ENCODE measurements at regions not wholly inside any gene's neighbourhood (a gene's known extent, or its start where the extent isn't known, plus 50 kb on each side); places are given as distances from the start of the nearest gene placed in this dataset.

DNA sequence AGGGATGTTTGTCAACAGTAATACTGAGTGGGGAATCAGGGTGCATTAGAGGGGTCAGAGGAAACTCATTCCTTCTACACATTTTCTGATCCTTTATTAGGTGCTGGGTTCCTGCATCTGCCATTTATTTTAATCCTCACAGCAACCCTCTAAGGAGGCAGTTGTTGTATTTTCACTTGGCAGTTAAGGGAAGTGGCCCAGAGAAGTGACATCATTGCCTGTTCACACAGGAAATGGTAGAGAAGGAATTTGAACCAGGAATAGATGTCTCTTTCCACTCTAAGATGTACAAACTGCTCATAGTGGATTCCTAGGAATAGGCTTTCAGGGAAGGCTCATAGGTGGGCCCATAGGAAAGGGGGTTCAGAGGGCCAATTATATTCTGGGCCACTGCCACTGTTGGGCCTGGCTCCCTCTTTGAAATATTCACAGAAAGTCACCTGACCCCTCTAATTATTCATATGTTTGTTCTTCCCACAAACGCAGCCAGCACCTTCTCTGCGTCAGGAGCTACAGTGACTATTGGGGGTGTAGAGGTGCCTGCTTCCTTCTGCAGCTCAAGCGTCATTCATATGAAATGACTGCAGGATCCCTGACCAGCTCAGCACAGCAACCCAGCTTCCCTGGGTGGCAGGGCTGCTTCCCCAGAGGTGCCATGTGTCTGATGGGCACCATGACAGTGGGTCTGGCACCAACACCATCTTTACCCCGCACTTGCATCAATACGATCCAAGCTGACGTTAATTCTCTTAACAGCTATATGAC is 163.9 kb upstream of the SMAD3 start:
- Histone ChIP-seq H3K27ac (ENCODE audit: low read depth, low read length) (no peak overlapping the region), H3K4me1 (ENCODE audit: insufficient read depth, low read length) (peaks cover 4% of the 10 kb centered on the region), H3K36me3 (ENCODE audit: insufficient read depth, low read length) (no peaks in the 10 kb centered on the region), H3K9me3 (ENCODE audit: low read length) (no peaks in the 10 kb centered on the region), H3K27me3 (ENCODE audit: control insufficient read depth in 1 of 2, insufficient read depth in 2 of 2, low read length in 2 of 2) (no peaks in the 10 kb centered on the region), H3K9ac (ENCODE audit: low read length) (no peak overlapping the region), H3K4me3 (ENCODE audit: low read depth in 1 of 2, low read length in 2 of 2) (no peak overlapping the region)

DNA sequence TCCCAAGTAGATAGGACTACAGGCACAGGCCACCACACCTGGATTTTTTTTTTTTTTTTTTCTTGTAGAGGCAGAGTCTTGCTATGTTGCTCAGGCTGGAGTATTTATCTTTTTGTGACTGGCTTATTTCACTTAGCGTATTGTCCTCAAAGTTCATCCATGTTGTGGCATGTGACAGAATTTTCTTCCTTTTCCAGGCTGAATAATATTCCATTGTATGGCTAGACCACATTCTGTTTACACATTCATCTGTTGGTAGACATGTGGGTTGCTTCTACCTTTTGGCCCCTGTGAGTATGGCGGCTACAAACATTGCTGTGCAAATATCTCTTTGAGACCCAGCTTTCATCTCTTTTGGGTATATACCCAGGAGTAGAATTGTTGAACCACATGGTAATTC is 160.2 kb upstream of the SMAD3 start:
- Histone ChIP-seq H3K36me3 (ENCODE audit: insufficient read depth, low read length) (no peaks in the 10 kb centered on the region), H3K9ac (ENCODE audit: low read length) (no peak overlapping the region), H3K4me3 (ENCODE audit: low read depth in 1 of 2, low read length in 2 of 2) (no peak overlapping the region), H3K9me3 (ENCODE audit: low read length) (no peaks in the 10 kb centered on the region), H3K27ac (ENCODE audit: low read depth, low read length) (no peak overlapping the region), H3K27me3 (ENCODE audit: control insufficient read depth in 1 of 2, insufficient read depth in 2 of 2, low read length in 2 of 2) (no peaks in the 10 kb centered on the region), H3K4me1 (ENCODE audit: insufficient read depth, low read length) (peaks cover 26% of the 10 kb centered on the region)

DNA sequence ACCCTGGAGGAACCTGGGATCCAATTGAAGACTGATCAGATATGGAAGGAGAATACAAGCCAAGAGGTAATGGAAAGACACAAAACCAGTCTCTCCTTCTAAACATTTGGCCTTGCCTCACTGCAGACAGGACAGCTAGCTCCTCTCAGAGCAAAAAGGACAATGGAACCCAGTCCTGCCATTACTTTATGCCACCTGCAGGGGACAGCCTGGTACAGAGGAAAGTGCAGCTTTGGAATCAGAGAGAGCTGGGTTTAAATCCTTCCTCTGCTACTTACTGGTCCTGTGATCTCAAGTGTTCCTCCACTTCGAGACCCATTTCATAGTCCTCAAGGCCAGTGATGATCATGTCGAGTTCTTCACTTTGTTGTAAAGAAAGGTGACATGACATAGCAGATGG is 159.4 kb upstream of the SMAD3 start:
- Histone ChIP-seq H3K9me3 (ENCODE audit: low read length) (no peaks in the 10 kb centered on the region), H3K4me1 (ENCODE audit: insufficient read depth, low read length) (peaks cover 26% of the 10 kb centered on the region), H3K27ac (ENCODE audit: low read depth, low read length) (no peak overlapping the region), H3K9ac (ENCODE audit: low read length) (no peak overlapping the region), H3K27me3 (ENCODE audit: control insufficient read depth in 1 of 2, insufficient read depth in 2 of 2, low read length in 2 of 2) (no peaks in the 10 kb centered on the region), H3K4me3 (ENCODE audit: low read depth in 1 of 2, low read length in 2 of 2) (no peak overlapping the region), H3K36me3 (ENCODE audit: insufficient read depth, low read length) (no peaks in the 10 kb centered on the region)

DNA sequence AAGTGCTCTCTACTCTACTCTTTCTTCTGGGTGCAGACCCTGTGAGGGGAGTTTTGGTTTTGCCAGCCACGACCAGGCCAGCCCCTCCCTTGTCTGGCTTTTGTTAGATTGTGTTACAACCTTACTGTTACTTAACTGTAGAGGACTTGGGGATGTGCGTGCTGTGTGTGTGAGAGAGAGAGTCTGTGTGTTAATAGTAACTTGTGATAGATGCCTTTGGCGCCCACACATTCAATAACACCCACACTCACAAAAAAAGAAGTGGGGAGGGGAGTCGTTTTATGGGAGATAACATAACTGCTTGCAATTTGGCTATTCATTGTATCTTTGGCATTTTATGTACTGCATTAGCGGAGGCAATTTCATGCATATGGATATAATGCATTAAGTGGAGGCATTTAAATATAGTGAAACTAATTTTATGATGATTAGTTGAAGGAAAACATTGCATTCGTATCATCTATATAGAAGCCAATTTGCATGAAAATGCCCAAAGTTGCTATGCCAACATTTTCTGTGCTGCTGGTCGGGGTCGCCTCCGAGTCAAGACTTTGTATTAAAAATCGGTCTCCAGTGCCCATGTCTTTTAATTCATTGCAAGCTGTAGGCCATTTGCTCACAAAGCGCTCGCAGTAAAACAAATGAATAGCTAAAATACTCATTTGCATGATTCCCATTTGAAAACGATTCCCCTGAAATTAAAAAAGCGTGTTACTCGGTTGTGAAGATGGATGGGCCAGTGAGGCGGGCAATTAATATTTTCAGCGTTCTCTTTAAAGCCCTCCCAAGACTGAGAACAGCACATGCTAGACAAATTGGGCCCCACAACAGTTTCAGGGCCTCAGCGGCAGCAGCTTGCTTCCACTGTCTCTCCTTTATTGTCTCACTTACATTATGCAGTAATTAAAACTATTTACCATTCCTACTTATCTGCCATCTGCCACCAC is 158.5 kb upstream of the SMAD3 start:
- H3K27me3 ChIP-seq (ENCODE audit: control insufficient read depth in 1 of 2, insufficient read depth in 2 of 2, low read length in 2 of 2), result no peaks in the 10 kb centered on the region
- H3K36me3 ChIP-seq (ENCODE audit: insufficient read depth, low read length), result no peaks in the 10 kb centered on the region
- no peak overlapping the region for H3K4me3 ChIP-seq (ENCODE audit: low read depth in 1 of 2, low read length in 2 of 2)
- no peak overlapping the region for H3K9ac ChIP-seq (ENCODE audit: low read length)
- peaks cover 26% of the 10 kb centered on the region for H3K4me1 ChIP-seq (ENCODE audit: insufficient read depth, low read length)
- H3K27ac ChIP-seq (ENCODE audit: low read depth, low read length), result peak overlapping the region; percentile 83
- H3K9me3 ChIP-seq (ENCODE audit: low read length), result no peaks in the 10 kb centered on the region

DNA sequence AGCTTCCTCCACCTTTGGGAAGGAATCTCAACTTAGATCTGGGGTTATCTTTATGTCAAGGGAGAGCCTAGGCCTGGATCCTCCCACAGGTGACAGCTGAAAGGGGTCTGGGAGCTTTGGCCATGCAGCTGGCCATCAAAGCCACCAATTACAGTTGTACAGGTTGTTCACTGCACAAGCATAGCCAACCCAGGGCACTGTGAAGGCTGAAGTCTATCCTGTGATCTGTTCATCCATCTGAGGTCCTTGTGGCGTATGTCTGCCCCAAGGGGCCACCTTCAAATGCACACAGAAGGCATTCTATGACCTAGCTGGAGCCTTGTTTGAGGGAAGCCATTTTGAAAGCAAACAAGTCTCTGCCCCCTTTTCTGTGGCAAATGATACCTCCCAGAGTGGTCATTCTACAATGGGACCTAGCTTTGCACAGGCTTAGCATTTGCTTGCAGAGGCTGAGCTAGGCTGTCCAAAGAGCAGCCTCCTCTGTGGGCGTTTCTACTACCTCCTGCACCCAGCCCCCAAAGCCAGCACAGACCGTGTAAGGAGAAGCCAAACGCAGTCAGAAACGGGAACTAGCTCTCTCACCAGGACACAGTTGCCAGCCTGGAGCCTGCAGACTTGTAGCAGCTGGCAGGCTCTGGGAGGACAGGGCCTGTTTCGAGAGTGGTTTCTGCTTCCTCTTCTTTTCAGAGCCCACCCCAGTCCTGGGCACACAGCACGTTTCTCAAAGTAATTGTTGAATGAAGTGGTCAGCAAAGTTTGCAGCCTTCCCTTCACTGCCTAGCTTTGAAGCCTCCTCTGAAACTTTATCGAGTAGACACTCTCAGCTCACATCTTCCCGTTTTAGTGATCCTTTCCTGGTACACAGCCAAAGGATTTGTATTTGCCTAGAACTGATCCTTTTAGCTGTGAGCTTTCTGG is 157.3 kb upstream of the SMAD3 start:
- Histone ChIP-seq H3K27ac (ENCODE audit: low read depth, low read length) (peak overlapping the region; percentile 83), H3K36me3 (ENCODE audit: insufficient read depth, low read length) (no peaks in the 10 kb centered on the region), H3K27me3 (ENCODE audit: control insufficient read depth in 1 of 2, insufficient read depth in 2 of 2, low read length in 2 of 2) (no peaks in the 10 kb centered on the region), H3K4me1 (ENCODE audit: insufficient read depth, low read length) (peaks cover 26% of the 10 kb centered on the region), H3K9me3 (ENCODE audit: low read length) (no peaks in the 10 kb centered on the region), H3K4me3 (ENCODE audit: low read depth in 1 of 2, low read length in 2 of 2) (peak overlapping the region in 1 of 2 donors; percentile 35), H3K9ac (ENCODE audit: low read length) (peak overlapping the region; percentile 35)

DNA sequence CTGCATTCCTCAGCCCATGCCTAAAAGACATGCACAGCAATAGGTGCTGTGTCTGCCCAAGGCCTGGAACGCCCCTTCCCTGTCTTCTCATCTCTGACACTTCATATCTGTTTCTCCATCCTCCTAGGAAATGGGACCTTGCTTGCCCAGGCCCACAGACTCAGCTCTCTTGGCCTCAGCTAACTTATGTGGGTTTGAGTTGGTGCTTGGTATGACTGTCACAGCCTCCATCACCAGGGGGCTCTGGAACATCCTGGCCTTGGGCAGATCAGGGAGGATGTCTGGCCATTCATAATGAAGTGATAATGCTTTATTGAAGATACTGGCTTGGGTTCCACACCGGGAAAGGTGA is 156.7 kb upstream of the SMAD3 start:
- Histone ChIP-seq H3K9me3 (ENCODE audit: low read length) (no peaks in the 10 kb centered on the region), H3K4me1 (ENCODE audit: insufficient read depth, low read length) (peaks cover 25% of the 10 kb centered on the region), H3K36me3 (ENCODE audit: insufficient read depth, low read length) (no peaks in the 10 kb centered on the region), H3K27me3 (ENCODE audit: control insufficient read depth in 1 of 2, insufficient read depth in 2 of 2, low read length in 2 of 2) (no peaks in the 10 kb centered on the region), H3K27ac (ENCODE audit: low read depth, low read length) (peak overlapping the region; percentile 83), H3K4me3 (ENCODE audit: low read depth in 1 of 2, low read length in 2 of 2) (peak overlapping the region in 1 of 2 donors; percentile 35), H3K9ac (ENCODE audit: low read length) (peak overlapping the region; percentile 35)

DNA sequence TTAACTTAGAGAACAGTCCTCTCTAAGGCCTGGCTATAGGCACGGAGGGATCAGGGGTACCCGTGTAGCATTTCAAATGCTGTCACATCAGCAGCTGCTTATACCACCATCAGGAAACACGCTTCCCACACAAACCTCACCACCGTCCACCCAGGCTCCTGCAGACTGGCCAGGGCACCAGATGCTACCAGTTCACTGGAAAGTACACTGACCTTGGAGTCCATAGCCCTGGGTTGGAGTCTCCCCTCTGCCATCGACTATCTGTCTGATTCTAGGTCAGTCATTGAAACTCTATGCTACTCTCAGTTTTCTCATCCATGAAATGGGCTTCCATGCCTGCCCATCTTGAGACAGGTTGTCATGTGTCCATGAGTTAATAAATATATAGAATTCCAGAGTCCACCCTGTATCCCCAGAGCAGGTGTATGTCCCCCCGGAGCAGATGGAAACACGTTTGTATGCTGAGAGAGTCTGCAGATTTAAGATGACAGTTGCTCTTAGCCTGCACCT is 156.0 kb upstream of the SMAD3 start:
- peak overlapping the region; percentile 83 for H3K27ac ChIP-seq (ENCODE audit: low read depth, low read length)
- no peak overlapping the region for H3K9ac ChIP-seq (ENCODE audit: low read length)
- no peaks in the 10 kb centered on the region for H3K27me3 ChIP-seq (ENCODE audit: control insufficient read depth in 1 of 2, insufficient read depth in 2 of 2, low read length in 2 of 2)
- peaks cover 22% of the 10 kb centered on the region for H3K4me1 ChIP-seq (ENCODE audit: insufficient read depth, low read length)
- H3K36me3 ChIP-seq (ENCODE audit: insufficient read depth, low read length), result no peaks in the 10 kb centered on the region
- H3K9me3 ChIP-seq (ENCODE audit: low read length), result no peaks in the 10 kb centered on the region
- no peak overlapping the region for H3K4me3 ChIP-seq (ENCODE audit: low read depth in 1 of 2, low read length in 2 of 2)

DNA sequence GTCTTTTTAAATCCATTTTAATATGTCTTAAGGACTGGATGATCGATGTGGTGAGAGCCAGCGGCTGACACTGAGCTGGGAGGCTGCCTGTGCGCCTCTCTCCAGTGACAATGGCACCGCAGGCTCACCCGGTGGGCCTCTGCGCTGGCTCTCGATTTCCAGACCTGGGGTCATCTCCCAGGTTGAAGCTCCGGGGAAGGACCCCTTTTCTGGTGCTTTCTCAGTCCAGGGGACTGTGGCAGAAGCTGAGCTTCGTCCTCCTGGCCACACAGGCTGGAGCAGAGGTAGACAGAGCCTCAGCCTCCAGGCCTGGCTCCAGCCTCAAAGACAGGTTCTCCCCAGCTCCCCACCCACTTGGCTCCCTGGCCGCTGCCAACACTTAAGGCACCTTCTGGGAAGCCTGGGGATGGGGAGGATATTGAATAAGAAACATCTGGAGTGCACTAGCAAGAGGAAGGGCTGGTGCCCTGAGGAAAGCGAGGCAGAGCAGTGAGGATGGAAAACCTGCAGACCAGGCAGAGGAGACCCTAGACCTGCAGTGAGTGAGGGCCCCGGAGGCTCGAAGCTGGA is 154.2 kb upstream of the SMAD3 start:
- Histone ChIP-seq H3K9me3 (ENCODE audit: low read length) (no peaks in the 10 kb centered on the region), H3K4me3 (ENCODE audit: low read depth in 1 of 2, low read length in 2 of 2) (no peak overlapping the region), H3K36me3 (ENCODE audit: insufficient read depth, low read length) (no peaks in the 10 kb centered on the region), H3K27me3 (ENCODE audit: control insufficient read depth in 1 of 2, insufficient read depth in 2 of 2, low read length in 2 of 2) (no peaks in the 10 kb centered on the region), H3K27ac (ENCODE audit: low read depth, low read length) (no peak overlapping the region), H3K9ac (ENCODE audit: low read length) (no peak overlapping the region), H3K4me1 (ENCODE audit: insufficient read depth, low read length) (peaks cover 22% of the 10 kb centered on the region)

DNA sequence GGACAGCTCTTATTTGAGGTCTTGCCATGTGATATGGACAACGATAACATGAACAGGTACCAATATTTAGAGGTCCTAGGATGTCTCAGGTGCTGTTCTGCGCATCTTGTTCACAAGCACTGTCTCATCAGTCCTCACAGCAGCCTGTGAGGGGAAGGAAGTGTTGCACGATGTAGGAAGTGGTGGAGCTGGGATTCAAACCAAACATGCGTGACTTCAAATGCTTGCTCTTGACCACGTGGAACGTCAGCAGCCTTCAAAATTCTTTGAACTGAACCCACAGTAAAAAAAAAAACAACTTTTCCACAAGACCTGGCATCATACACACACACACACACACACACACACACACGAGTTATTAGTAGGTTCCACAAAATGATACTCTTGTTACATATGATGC is 153.4 kb upstream of the SMAD3 start:
- Histone ChIP-seq H3K4me1 (ENCODE audit: insufficient read depth, low read length) (peaks cover 22% of the 10 kb centered on the region), H3K36me3 (ENCODE audit: insufficient read depth, low read length) (no peaks in the 10 kb centered on the region), H3K9ac (ENCODE audit: low read length) (no peak overlapping the region), H3K4me3 (ENCODE audit: low read depth in 1 of 2, low read length in 2 of 2) (no peak overlapping the region), H3K9me3 (ENCODE audit: low read length) (no peaks in the 10 kb centered on the region), H3K27ac (ENCODE audit: low read depth, low read length) (no peak overlapping the region), H3K27me3 (ENCODE audit: control insufficient read depth in 1 of 2, insufficient read depth in 2 of 2, low read length in 2 of 2) (no peaks in the 10 kb centered on the region)

DNA sequence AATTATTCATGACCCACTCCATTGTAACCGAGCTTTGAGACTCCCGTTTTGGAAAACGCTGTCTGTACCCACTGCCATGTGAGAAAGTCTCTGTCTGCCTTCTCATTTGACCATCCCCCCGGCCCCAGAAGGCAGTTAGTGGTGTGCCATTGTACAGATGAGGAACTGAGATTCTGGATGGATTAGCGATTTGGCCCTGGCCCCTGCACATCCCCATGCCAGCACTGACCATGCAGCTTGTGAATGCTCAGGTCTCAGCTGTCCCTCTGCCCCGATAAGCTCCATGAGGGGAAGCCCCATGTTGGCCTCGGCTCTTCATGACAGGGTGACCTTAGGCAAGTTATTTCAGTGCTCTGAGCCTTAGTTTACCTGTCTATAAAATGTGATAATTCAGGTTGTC is 153.0 kb upstream of the SMAD3 start:
- Histone ChIP-seq H3K9me3 (ENCODE audit: low read length) (no peaks in the 10 kb centered on the region), H3K9ac (ENCODE audit: low read length) (no peak overlapping the region), H3K27ac (ENCODE audit: low read depth, low read length) (no peak overlapping the region), H3K36me3 (ENCODE audit: insufficient read depth, low read length) (no peaks in the 10 kb centered on the region), H3K27me3 (ENCODE audit: control insufficient read depth in 1 of 2, insufficient read depth in 2 of 2, low read length in 2 of 2) (no peaks in the 10 kb centered on the region), H3K4me1 (ENCODE audit: insufficient read depth, low read length) (peaks cover 21% of the 10 kb centered on the region), H3K4me3 (ENCODE audit: low read depth in 1 of 2, low read length in 2 of 2) (no peak overlapping the region)
